ENCODE measurements at regions not wholly inside any gene's neighbourhood (a gene's known extent, or its start where the extent isn't known, plus 50 kb on each side); places are given as distances from the start of the nearest gene placed in this dataset.
"Not testable (repeated sequence)": the region's sequence is repeated elsewhere in the genome, so short reads cannot be mapped to it uniquely, and the experiment has no call there.

DNA sequence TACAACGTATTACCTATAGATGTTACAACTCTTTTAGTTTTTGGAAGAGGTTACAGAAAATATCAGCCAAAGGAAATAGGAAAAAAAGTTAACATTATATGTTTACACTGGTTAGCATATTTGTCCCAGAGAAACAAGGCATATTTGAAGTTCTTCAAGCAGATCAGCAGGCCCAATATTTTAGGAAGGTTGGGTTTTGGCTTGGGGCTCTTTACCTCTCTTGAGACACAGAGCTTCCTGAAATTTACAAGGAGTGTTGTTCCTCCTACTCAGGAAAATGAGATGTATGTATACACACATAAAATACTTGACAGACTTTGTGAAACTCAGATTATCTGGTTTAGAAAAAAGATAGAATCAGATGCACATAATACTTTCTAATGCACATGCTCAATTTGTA lies 323.6 kb downstream of the HGF start:
- no peak overlapping the region for H3K4me3 ChIP-seq (ENCODE audit: low read length)
- no peak for DNase-seq (ENCODE audit: low read depth)
- TF ChIP-seq, protein P1, sequence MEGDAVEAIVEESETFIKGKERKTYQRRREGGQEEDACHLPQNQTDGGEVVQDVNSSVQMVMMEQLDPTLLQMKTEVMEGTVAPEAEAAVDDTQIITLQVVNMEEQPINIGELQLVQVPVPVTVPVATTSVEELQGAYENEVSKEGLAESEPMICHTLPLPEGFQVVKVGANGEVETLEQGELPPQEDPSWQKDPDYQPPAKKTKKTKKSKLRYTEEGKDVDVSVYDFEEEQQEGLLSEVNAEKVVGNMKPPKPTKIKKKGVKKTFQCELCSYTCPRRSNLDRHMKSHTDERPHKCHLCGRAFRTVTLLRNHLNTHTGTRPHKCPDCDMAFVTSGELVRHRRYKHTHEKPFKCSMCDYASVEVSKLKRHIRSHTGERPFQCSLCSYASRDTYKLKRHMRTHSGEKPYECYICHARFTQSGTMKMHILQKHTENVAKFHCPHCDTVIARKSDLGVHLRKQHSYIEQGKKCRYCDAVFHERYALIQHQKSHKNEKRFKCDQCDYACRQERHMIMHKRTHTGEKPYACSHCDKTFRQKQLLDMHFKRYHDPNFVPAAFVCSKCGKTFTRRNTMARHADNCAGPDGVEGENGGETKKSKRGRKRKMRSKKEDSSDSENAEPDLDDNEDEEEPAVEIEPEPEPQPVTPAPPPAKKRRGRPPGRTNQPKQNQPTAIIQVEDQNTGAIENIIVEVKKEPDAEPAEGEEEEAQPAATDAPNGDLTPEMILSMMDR (conservative IDR thresholded peaks at IDR 0.05; ENCODE audit: low read depth, low read length) = no peak

DNA sequence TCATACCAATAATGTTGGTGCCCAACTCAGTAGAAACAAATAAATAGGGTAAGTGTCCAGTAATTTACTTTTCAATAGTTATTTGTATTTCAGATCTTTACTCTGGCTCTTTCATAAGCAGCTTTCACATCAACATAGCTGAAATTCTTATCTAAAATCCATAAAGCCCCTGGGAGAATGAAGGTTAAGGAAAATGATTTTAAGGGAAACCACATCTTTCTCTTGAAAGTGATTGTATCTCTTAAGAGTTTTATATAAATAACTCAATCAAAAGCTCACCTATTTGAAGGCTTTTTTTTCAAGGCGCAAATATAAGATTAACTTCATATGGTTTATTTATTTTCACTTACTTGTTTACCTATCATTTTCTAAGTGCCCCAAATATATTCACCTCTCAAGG lies 324.4 kb downstream of the HGF start:
- TF ChIP-seq, protein P1 (conservative IDR thresholded peaks at IDR 0.05; ENCODE audit: low read depth, low read length) = no peak
- no peak overlapping the region for H3K4me3 ChIP-seq (ENCODE audit: low read length)
- no peak for DNase-seq (ENCODE audit: low read depth)

DNA sequence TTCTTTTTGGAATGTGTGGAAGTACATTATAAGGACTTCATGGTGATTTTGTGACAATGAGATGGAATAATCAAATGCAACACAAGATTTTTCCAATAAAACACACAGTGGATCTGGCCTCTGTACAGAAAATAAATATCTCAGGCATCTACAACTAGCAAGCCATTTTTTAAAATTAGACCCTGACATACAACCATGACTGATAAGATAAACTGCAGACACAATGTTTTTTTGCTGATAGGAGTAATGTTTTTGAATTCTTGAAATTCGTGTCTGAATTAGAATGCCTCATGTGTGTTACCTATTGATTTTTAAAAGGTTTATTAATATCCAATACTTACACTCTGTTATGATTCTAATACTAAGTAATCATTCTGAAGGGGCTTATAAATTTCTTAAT lies 328.1 kb downstream of the HGF start:
- no peak overlapping the region for H3K4me3 ChIP-seq (ENCODE audit: low read length)
- TF ChIP-seq, protein P1 (conservative IDR thresholded peaks at IDR 0.05; ENCODE audit: low read depth, low read length) = no peak
- DNase-seq (ENCODE audit: low read depth) = no peak

DNA sequence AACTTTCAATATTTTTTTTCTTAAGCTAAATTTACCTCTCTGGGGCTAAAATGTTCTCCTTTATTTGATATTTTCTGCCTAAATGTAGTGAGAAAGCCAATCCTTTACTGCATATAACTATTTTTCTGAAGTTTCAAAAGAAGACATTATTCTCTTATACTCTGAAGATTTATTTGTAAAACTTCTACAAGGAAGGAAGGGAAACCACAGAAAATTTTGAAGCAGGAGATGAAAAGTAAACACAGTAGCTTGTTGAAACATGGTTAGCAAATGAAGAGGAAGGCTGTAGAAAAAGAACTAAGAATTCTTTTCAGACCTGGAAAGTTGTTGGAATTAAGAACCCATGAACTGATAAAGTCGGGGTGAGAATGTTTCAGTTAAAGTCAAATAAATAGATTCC lies 330.3 kb downstream of the HGF start:
- H3K4me3 ChIP-seq (ENCODE audit: low read length) = no peak overlapping the region
- TF ChIP-seq, protein P1 (conservative IDR thresholded peaks at IDR 0.05; ENCODE audit: low read depth, low read length) = no peak
- DNase-seq (ENCODE audit: low read depth) = no peak

DNA sequence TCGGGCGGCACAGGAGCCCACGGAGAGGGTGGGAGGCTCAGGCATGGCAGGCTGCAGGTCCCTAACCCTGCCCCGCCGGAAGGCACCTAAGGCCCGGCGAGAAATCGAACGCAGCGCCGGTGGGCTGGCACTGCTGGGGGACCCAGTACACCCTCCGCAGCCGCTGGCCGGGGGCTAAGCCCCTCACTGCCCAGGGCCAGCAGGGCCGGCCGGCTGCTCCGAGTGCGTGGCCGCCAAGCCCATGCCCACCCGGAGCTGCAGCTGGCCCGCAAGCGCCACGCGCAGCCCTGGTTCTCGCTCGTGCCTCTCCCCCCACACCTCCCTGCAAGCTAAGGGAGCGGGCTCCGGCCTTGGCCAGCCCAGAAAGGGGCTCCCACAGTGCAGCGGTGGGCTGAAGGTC lies 332.7 kb downstream of the HGF start:
- not testable (repeated sequence) for DNase-seq (ENCODE audit: low read depth); H3K4me3 ChIP-seq (ENCODE audit: low read length)

DNA sequence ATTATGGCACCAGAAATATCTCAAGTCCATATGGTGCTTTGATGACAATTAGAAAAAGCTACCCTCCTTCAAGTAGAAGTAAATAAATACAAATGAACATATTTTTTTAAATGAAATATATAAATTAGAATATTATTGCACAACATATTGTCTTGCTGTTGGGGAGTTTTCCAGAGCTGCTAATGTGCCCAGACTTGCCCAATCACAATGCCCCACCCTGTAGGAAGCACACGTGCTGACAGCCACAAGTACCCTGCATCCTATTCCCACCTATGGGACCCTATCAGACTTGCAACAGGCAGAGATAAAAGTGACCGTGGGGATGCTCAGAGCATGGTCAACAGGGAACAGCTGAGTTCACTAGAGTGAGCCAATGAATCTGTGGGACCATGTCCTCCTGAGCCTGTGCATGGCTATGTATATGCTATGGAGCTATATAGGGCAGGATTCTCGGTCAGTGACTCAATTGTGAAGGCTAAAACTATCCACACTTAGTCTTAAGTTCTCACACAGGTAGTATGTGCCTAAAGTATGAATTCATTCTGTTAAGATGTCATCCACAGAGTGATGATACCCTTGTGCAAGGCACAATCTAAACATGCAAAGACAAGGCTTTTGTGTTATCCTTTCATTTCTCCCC lies 336.0 kb downstream of the HGF start:
- H3K4me3 ChIP-seq (ENCODE audit: low read length) = no peak overlapping the region
- DNase-seq (ENCODE audit: low read depth) = no peak
- TF ChIP-seq, protein P1 (conservative IDR thresholded peaks at IDR 0.05; ENCODE audit: low read depth, low read length) = no peak

DNA sequence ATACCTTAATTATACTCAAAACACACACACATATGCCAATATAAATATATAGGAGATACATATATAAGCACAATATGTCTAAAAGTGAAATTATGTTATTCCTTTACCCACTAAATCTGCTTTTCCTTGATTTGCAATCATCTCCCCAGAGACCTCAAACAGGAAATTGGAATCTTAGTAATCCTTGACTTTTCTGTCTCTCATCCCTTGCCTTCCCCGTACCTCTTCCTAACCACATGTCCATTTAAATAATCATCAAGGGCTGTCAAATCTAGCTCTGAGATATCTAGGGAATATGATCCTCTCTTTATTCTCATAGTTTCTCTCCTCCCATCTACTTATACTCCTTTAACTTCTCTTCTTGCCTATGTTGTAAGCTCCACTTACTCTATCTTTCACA lies 336.6 kb downstream of the HGF start:
- H3K4me3 ChIP-seq (ENCODE audit: low read length) = no peak overlapping the region
- TF ChIP-seq, protein P1 (conservative IDR thresholded peaks at IDR 0.05; ENCODE audit: low read depth, low read length) = no peak
- no peak for DNase-seq (ENCODE audit: low read depth)

DNA sequence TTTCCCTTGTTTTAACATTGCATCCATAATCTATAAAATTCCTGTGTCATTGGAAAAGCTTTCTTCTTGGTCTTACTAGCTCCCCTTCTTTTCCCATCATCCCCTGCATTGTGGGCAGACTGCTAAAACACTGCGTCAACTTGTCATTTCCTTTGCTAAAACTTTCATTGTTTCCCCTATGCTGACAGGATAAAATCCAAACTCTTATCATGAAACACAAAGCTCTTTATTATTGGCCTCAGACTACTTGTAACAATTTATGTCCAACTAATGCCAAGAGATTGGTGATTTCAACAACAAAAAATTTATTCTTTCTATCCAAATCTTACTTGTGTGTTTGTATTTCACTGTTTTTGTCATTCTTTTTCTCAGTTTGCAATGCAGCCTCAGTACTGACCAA lies 339.1 kb downstream of the HGF start:
- no peak overlapping the region for H3K4me3 ChIP-seq (ENCODE audit: low read length)
- DNase-seq (ENCODE audit: low read depth) = no peak
- TF ChIP-seq, protein P1 (conservative IDR thresholded peaks at IDR 0.05; ENCODE audit: low read depth, low read length) = no peak

All from retinal pigment epithelial cell (primary cell).